Neural cell (in vitro differentiated cells): ENCODE measurements at regions not wholly inside any gene's neighbourhood (a gene's known extent, or its start where the extent isn't known, plus 50 kb on each side); places are given as distances from the start of the nearest gene placed in this dataset.

Experiments used
- H2AFZ ChIP-seq: fragments of 200-600, 300-800 bp; sonication (generic), shearing (Covaris generic); 2 replicates; pipeline ENCODE4 v1.6.0; 2014; ENCODE audit warnings: low read depth, mild to moderate bottlenecking, antibody characterized with exemption, low read length, moderate library complexity
- H3F3A ChIP-seq: fragments of 200-600 bp; shearing (Covaris generic); 2 replicates; pipeline ENCODE4 v1.6.1; 2016; ENCODE audit warnings: mild to moderate bottlenecking, moderate library complexity, mixed read lengths, antibody characterized with exemption, low read length; ENCODE audit not compliant: insufficient read depth, poor library complexity, severe bottlenecking
- H3K27ac ChIP-seq: fragments of 200-600, 300-800 bp; sonication (generic), shearing (Covaris generic); 2 replicates; pipeline ENCODE4 v1.5.1; 2014; ENCODE audit warnings: mild to moderate bottlenecking, low read length, moderate library complexity
- H3K27me3 ChIP-seq: fragments of 300-800, 200-600 bp; sonication (generic), shearing (Covaris generic); 2 replicates; pipeline ENCODE4 v1.6.0; 2014; ENCODE audit warnings: mild to moderate bottlenecking, low read depth, low read length, moderate library complexity; ENCODE audit not compliant: insufficient read depth
- H3K36me3 ChIP-seq: fragments of 300-800, 200-600 bp; sonication (generic), shearing (Covaris generic); 2 replicates; pipeline ENCODE4 v1.5.1; 2014; ENCODE audit warnings: mild to moderate bottlenecking, antibody characterized with exemption, low read length, moderate library complexity; ENCODE audit not compliant: insufficient read depth
- H3K4me2 ChIP-seq: fragments of 300-800, 200-600 bp; sonication (generic), shearing (Covaris generic); 2 replicates; pipeline ENCODE4 v1.6.0; 2014; ENCODE audit warnings: mild to moderate bottlenecking, low read length
- H3K4me3 ChIP-seq: fragments of 300-800, 200-600 bp; sonication (generic), shearing (Covaris generic); 2 replicates; pipeline ENCODE4 v1.5.1; 2014; ENCODE audit warnings: mild to moderate bottlenecking, low read length, moderate library complexity
- H3K79me2 ChIP-seq: fragments of 200-600 bp; shearing (Covaris generic); replicated peaks from 2 replicates; pipeline ENCODE4 v1.6.0; 2014; ENCODE audit warnings: mild to moderate bottlenecking, low read length, moderate library complexity; ENCODE audit not compliant: insufficient read depth
- H3K9ac ChIP-seq: fragments of 300-800, 200-600 bp; sonication (generic), shearing (Covaris generic); 2 replicates; pipeline ENCODE4 v1.6.1; 2016; ENCODE audit warnings: mild to moderate bottlenecking, low read length, mixed read lengths
- H3K9me2 ChIP-seq: fragments of 200-600 bp; shearing (Covaris generic); 2 replicates; pipeline ENCODE4 v1.6.1; 2016; ENCODE audit warnings: mild to moderate bottlenecking, low read length, mixed read lengths; ENCODE audit not compliant: insufficient read depth
- H3K9me3 ChIP-seq: fragments of 200-600, 300-800 bp; sonication (generic), shearing (Covaris generic); 2 replicates; pipeline ENCODE4 v1.6.1; 2016; ENCODE audit warnings: mild to moderate bottlenecking, mixed run types, low read length, moderate library complexity, mixed read lengths
- H4K20me1 ChIP-seq: fragments of 200-600 bp; shearing (Covaris generic); 2 replicates; pipeline ENCODE4 v1.6.1; 2016; ENCODE audit warnings: mild to moderate bottlenecking, mixed run types; ENCODE audit not compliant: insufficient read depth
- CTCF ChIP-seq: fragments of 450-650 bp; IDR thresholded peaks from 2 replicates; pipeline ENCODE4 v1.5.1; 2014; ENCODE audit warnings: antibody characterized with exemption, mild to moderate bottlenecking, moderate library complexity; ENCODE audit not compliant: poor library complexity, severe bottlenecking
- EP300 ChIP-seq: fragments of 450-650 bp; conservative IDR thresholded peaks from 2 replicates; pipeline ENCODE4 v1.6.1; 2014; ENCODE audit warnings: antibody characterized with exemption, mild to moderate bottlenecking, moderate library complexity; ENCODE audit not compliant: poor library complexity, severe bottlenecking
- EZH2 ChIP-seq: fragments of 200-600, 300-800 bp; shearing (Covaris generic), sonication (generic); IDR thresholded peaks from 2 replicates; pipeline ENCODE4 v1.6.1; 2014; ENCODE audit warnings: antibody characterized with exemption, low read length, borderline replicate concordance, mild to moderate bottlenecking; ENCODE audit not compliant: insufficient read depth, poor library complexity, severe bottlenecking
- MXI1 ChIP-seq: fragments of 450-650 bp; conservative IDR thresholded peaks from 2 replicates; pipeline ENCODE4 v1.6.1; 2014; ENCODE audit warnings: antibody characterized with exemption, mild to moderate bottlenecking; ENCODE audit not compliant: poor library complexity, severe bottlenecking
- POLR2AphosphoS5 ChIP-seq: IDR thresholded peaks from 2 replicates; pipeline ENCODE4 v1.6.1; 2012
- RAD21 ChIP-seq: fragments of 450-650 bp; conservative IDR thresholded peaks from 2 replicates; pipeline ENCODE4 v1.6.1; 2014; ENCODE audit warnings: antibody characterized with exemption, mild to moderate bottlenecking, moderate library complexity
- REST ChIP-seq: IDR thresholded peaks from 2 replicates; pipeline ENCODE4 v1.6.1; 2012; ENCODE audit warnings: borderline replicate concordance
- SMC3 ChIP-seq: fragments of 450-650 bp; conservative IDR thresholded peaks from 2 replicates; pipeline ENCODE4 v1.6.1; 2014; ENCODE audit warnings: antibody characterized with exemption, mild to moderate bottlenecking, moderate library complexity; ENCODE audit not compliant: poor library complexity
- TAF1 ChIP-seq: IDR thresholded peaks from 2 replicates; pipeline ENCODE4 v1.6.1; 2012; ENCODE audit warnings: low read depth

GRCh38 chr2:181197140-181197760 is 216.8 kb downstream of the UBE2E3 start:
- Histone ChIP-seq H2AFZ (no peak overlapping the region), H4K20me1 (no peaks in the 10 kb centered on the region), H3F3A (no peaks in the 10 kb centered on the region), H3K36me3 (no peaks in the 10 kb centered on the region), H3K27ac (no peak overlapping the region), H3K4me3 (no peak overlapping the region), H3K4me2 (no peak overlapping the region), H3K9me3 (no peaks in the 10 kb centered on the region), H3K79me2 (no peaks in the 10 kb centered on the region), H3K9ac (no peak overlapping the region), H3K9me2 (no peaks in the 10 kb centered on the region), H3K27me3 (no peaks in the 10 kb centered on the region)
- TF ChIP-seq MXI1 (no peak), EZH2 (no peak), SMC3 (no peak), REST (no peak), EP300 (no peak), POLR2AphosphoS5 (no peak), CTCF (no peak), RAD21 (no peak), TAF1 (no peak)

GRCh38 chr2:181198183-181198864 is 217.9 kb downstream of the UBE2E3 start:
- H3K9me2 ChIP-seq = no peaks in the 10 kb centered on the region
- H3F3A ChIP-seq = no peaks in the 10 kb centered on the region
- no peak overlapping the region for H2AFZ ChIP-seq
- no peaks in the 10 kb centered on the region for H3K79me2 ChIP-seq
- no peaks in the 10 kb centered on the region for H3K36me3 ChIP-seq
- H3K27me3 ChIP-seq = no peaks in the 10 kb centered on the region
- H3K4me3 ChIP-seq = no peak overlapping the region
- no peaks in the 10 kb centered on the region for H3K9me3 ChIP-seq
- H3K27ac ChIP-seq = no peak overlapping the region
- H3K4me2 ChIP-seq = no peak overlapping the region
- no peaks in the 10 kb centered on the region for H4K20me1 ChIP-seq
- H3K9ac ChIP-seq = no peak overlapping the region
- TF ChIP-seq SMC3 (no peak), POLR2AphosphoS5 (no peak), TAF1 (no peak), MXI1 (no peak), EP300 (no peak), REST (no peak), RAD21 (no peak), CTCF (no peak), EZH2 (no peak)
